ENCODE measurements at regions not wholly inside any gene's neighbourhood (a gene's known extent, or its start where the extent isn't known, plus 50 kb on each side); places are given as distances from the start of the nearest gene placed in this dataset.

DNA sequence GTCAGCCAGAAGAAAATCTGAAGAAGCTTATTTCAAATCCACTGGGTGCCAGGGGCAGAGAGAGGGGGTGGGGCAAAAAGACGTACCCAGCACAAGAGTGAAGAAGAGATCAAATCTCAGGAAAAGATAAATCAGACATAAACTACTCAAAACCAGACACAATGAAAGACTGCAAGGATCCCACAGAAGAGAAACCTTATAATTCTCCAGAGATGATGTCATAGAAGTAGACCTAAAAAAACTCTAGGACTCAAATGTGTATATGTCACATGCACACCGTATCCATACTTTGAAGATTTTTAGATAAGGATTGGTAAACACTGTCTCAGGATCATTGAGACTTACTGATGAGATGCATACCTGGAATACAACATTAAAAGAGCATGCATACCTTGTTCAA, 98.5 kb upstream of the PIK3CG start:
- no peaks in the 10 kb centered on the region for H3K36me3 ChIP-seq
- DNase-seq, result no peak
- intact Hi-C loops (cut with DNase I), result no loop called here
- no peak overlapping the region for H3K27ac ChIP-seq
- TF ChIP-seq, protein P1, sequence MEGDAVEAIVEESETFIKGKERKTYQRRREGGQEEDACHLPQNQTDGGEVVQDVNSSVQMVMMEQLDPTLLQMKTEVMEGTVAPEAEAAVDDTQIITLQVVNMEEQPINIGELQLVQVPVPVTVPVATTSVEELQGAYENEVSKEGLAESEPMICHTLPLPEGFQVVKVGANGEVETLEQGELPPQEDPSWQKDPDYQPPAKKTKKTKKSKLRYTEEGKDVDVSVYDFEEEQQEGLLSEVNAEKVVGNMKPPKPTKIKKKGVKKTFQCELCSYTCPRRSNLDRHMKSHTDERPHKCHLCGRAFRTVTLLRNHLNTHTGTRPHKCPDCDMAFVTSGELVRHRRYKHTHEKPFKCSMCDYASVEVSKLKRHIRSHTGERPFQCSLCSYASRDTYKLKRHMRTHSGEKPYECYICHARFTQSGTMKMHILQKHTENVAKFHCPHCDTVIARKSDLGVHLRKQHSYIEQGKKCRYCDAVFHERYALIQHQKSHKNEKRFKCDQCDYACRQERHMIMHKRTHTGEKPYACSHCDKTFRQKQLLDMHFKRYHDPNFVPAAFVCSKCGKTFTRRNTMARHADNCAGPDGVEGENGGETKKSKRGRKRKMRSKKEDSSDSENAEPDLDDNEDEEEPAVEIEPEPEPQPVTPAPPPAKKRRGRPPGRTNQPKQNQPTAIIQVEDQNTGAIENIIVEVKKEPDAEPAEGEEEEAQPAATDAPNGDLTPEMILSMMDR (IDR thresholded peaks at IDR 0.05), result no peak
- no peak for ATAC-seq
- H3K4me3 ChIP-seq, result no peak overlapping the region
- H3K27me3 ChIP-seq, result no peaks in the 10 kb centered on the region
- no peaks in the 10 kb centered on the region for H3K9me3 ChIP-seq
- H3K4me1 ChIP-seq, result no peaks in the 10 kb centered on the region

DNA sequence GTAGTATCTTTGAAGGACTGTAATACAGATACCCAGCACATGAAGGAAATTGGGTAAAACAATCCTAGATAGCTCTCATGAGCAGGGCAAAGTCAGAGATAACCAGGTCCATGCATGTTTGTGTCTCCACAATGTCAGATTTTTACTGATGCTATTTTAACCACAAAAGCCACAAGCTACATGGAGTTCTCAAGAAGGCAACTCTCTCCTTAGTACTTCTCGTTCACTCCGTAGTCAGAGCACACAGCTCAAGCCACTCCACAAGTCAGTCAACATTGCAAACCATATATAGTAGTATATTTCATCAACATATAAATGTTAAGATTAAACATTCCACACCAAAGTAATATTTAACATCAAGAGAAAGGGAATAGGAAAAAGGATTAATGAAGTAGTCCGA, 98.0 kb upstream of the PIK3CG start:
- intact Hi-C loops (cut with DNase I), result no loop called here
- Histone ChIP-seq H3K27me3 (no peaks in the 10 kb centered on the region), H3K36me3 (no peaks in the 10 kb centered on the region), H3K27ac (no peak overlapping the region), H3K4me1 (no peaks in the 10 kb centered on the region), H3K9me3 (no peaks in the 10 kb centered on the region), H3K4me3 (no peak overlapping the region)
- TF ChIP-seq, protein P1 (IDR thresholded peaks at IDR 0.05), result no peak
- no peak for ATAC-seq
- DNase-seq, result no peak

DNA sequence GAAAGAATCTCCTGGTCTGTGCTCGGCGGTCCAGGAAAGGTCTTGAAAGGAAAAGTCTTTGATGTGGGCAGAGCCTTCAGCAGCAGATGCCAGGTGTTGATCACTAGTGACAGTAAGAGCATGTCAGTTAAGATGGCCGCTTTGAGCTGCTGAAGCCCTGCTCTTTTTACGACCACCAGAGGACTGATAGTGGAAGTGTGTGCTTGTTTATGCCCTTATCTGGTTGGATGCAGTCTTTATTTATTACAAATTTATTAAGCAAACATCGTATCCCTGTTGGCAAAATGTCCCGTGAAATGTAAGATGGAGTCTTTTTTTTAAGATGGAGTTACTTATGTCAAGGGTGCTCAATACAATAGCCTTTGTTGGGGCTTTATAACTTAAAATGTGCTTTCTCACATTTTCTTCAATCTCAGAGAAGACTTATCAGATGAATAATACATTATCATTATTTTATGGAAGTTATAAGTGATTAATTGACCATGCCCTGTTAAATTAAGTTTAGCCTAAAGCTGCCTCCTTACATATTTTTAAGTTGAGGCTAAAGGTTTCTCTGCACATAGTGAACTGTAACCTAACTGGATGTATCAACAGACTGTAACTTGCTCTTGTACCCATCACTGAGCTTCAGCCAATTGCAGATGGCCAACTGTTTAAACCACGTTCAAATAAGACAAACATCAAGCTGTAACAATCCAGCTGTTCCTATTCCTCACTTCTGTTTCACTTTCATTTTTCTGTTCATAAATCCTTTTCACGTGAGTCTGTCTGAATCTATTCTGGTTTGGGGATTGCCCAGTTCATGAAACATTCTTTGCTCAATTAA, 97.4 kb upstream of the PIK3CG start:
- DNase-seq, result no peak
- Histone ChIP-seq H3K4me1 (no peaks in the 10 kb centered on the region), H3K27me3 (no peaks in the 10 kb centered on the region), H3K36me3 (no peaks in the 10 kb centered on the region), H3K27ac (peak overlapping the region; percentile 24), H3K9me3 (no peaks in the 10 kb centered on the region), H3K4me3 (peak overlapping the region; percentile 22)
- TF ChIP-seq, protein P1 (IDR thresholded peaks at IDR 0.05), result no peak
- peak; percentile 48 for ATAC-seq
- intact Hi-C loops (cut with DNase I), result no loop called here

DNA sequence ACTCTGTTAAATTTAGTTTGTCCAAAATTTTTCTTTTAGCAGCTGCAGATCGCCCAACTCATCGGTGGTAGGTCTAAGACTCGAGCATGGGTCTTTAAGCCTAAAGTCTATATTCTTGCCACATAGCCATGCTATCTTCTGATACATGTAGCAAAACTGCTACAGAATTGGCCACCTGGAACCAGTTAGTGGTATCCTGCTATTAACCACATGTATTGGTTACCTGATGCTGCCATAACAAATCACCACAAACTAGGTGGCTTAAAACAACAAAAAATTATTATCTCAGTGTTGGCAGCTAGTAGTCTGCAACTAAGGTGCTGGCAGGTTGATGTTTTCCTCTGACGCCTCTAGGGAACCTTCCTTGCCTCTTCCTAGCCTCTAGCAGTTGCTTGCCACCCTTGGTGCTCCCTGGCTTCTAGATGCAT, 96.7 kb upstream of the PIK3CG start:
- intact Hi-C loops (cut with DNase I), result no loop called here
- Histone ChIP-seq H3K36me3 (no peaks in the 10 kb centered on the region), H3K27me3 (no peaks in the 10 kb centered on the region), H3K4me1 (no peaks in the 10 kb centered on the region), H3K4me3 (peak overlapping the region; percentile 22), H3K27ac (peak overlapping the region; percentile 24), H3K9me3 (no peaks in the 10 kb centered on the region)
- TF ChIP-seq, protein P1 (IDR thresholded peaks at IDR 0.05), result no peak
- ATAC-seq, result no peak
- DNase-seq, result no peak

DNA sequence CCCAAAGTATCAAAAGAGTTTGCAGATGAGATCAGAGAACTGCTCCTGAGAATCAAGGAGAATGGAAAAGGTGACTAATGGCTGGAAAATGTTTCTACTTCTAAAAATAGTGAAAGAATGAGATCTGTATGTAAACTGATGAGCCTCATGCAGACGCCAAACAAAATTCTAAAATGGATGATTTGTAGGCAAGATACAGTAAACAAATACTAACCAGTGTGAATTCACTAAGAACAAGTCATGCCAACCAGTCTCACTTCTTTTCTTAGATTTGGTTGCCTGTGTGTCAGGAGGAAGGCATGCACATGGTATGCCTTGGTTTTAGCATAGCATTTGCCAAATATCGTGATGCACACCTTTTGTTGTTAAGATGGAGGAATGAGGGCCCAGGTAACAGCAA, 94.9 kb upstream of the PIK3CG start:
- ATAC-seq, result no peak
- TF ChIP-seq, protein P1 (IDR thresholded peaks at IDR 0.05), result no peak
- H3K36me3 ChIP-seq, result no peaks in the 10 kb centered on the region
- no peaks in the 10 kb centered on the region for H3K9me3 ChIP-seq
- DNase-seq, result no peak
- no peaks in the 10 kb centered on the region for H3K4me1 ChIP-seq
- intact Hi-C loops (cut with DNase I), result no loop called here
- no peak overlapping the region for H3K27ac ChIP-seq
- no peaks in the 10 kb centered on the region for H3K27me3 ChIP-seq
- H3K4me3 ChIP-seq, result no peak overlapping the region
